ENCODE measurements at regions not wholly inside any gene's neighbourhood (a gene's known extent, or its start where the extent isn't known, plus 50 kb on each side); places are given as distances from the start of the nearest gene placed in this dataset.
A peak's percentile ranks its signal among the peaks of the same experiment; 100 is the strongest.

GRCh38 chr7:112395893-112396292 is 54.4 kb upstream of the IFRD1 start:
- no peak overlapping the region for H3K27ac Mint-ChIP-seq
- peaks cover 7% of the 10 kb centered on the region for H3K4me1 Mint-ChIP-seq
- CTCF ChIA-PET: no interaction called here
- no peak for ATAC-seq
- peaks cover 6% of the 10 kb centered on the region; the same call in 1 of the 2 replicates for H3K27me3 Mint-ChIP-seq (ENCODE audit: low read depth)
- no peak for TF ChIP-seq ZNF121 (CRISPR knock-in tag; IDR thresholded peaks at IDR 0.05)
- TF ChIP-seq PRRX2 (CRISPR knock-in tag; IDR thresholded peaks at IDR 0.05): no peak
- DNase-seq (ENCODE audit: low spot score): no peak
- no peaks in the 10 kb centered on the region for H3K36me3 Mint-ChIP-seq
- no peaks in the 10 kb centered on the region for H3K9me3 Mint-ChIP-seq
- H3K4me3 Mint-ChIP-seq: no peak overlapping the region
- POLR2A ChIA-PET: no interaction called here

DNA sequence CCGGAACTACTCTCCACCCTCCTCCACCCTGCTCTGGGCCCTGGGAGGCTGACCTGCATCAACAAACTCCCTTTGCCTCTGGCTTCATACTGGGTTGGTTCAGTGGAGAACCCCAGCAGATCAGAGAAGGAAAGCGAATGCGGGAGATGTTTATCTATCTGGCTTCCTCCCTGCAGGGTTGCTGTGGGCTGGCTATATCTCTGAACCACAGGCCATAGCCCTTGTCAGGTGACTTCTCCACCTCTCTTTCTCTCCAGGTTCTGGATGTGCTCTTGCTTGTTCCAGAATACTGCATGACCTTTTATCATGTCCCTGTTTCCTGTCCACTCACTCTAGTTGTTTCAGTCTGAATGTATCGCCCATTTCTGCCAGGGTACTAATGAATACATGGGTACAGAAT is 51.7 kb upstream of the IFRD1 start:
- Mint-ChIP-seq H3K4me1 (no peaks in the 10 kb centered on the region), H3K27ac (no peak overlapping the region), H3K36me3 (no peaks in the 10 kb centered on the region), H3K4me3 (no peak overlapping the region), H3K9me3 (no peaks in the 10 kb centered on the region), H3K27me3 (ENCODE audit: low read depth) (no peaks in the 10 kb centered on the region; the same call in 1 of the 2 replicates)
- TF ChIP-seq ELF4 (CRISPR knock-in tag; IDR thresholded peaks at IDR 0.05; ENCODE audit: low read depth) (no peak), STAT6 (CRISPR knock-in tag; conservative IDR thresholded peaks at IDR 0.05; ENCODE audit: low read depth) (no peak), KAT7 (CRISPR knock-in tag; IDR thresholded peaks at IDR 0.05; ENCODE audit: borderline replicate concordance) (no peak)
- TF ChIP-seq, protein P1, sequence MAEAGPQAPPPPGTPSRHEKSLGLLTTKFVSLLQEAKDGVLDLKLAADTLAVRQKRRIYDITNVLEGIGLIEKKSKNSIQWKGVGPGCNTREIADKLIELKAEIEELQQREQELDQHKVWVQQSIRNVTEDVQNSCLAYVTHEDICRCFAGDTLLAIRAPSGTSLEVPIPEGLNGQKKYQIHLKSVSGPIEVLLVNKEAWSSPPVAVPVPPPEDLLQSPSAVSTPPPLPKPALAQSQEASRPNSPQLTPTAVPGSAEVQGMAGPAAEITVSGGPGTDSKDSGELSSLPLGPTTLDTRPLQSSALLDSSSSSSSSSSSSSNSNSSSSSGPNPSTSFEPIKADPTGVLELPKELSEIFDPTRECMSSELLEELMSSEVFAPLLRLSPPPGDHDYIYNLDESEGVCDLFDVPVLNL (CRISPR knock-in tag; IDR thresholded peaks at IDR 0.05; ENCODE audit: borderline replicate concordance, low read depth): no peak
- TF ChIP-seq, protein P2, sequence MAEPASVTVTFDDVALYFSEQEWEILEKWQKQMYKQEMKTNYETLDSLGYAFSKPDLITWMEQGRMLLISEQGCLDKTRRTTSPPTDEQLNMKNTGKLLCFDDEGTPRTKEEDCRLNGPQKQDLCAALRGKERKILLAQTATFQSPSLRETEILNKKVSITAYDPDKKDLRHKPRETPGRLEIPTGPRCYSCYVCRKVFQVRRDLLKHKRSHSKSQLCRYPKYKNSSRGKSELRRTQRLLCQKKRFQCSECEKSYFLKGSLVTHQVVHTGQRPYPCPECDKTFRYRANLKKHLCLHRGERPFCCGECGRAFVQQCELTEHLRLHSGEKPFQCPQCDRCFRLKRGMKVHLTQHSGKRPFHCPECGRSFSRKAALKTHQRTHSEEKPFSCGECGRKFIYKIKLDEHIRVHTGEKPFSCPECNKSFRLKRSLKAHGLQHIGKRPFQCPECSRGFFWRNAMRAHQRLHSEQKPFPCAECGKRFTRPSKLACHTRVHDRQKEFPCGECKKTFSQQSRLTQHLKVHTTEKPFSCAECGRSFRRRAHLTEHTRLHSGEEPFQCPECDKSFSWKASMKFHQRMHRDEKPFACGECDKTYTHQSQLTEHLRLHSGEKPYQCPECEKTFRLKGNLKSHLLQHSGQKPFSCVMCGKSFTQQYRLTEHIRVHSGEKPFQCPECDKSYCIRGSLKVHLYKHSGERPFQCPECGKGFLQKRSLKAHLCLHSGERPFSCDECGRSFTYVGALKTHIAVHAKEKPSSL (CRISPR knock-in tag; conservative IDR thresholded peaks at IDR 0.05): no peak
- ChIA-PET POLR2A (no interaction called here), CTCF (no interaction called here)
- DNase-seq (ENCODE audit: low spot score) (no peak), ATAC-seq (peak; percentile 51)

DNA sequence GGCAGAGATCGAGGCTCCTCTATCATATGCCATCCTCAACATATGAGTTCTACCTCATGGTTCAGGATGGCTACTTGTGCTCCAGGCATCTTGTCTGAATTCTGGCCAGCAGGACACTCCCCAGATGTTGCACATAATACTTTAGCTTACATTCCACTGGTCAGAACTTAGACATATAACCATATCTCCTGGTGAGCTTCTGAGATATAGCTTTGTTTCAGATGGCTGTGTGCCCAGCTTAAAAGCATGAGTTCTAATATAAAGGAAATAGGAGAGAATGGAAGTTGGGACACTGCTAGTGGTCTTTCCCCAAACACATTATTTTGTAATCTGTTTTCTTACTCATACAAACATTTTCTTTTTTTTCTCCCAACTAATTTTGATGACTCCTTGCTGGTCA is 50.8 kb upstream of the IFRD1 start:
- H3K27me3 Mint-ChIP-seq (ENCODE audit: low read depth): no peaks in the 10 kb centered on the region
- H3K4me3 Mint-ChIP-seq: no peak overlapping the region
- ChIA-PET CTCF (no interaction called here), POLR2A (no interaction called here)
- DNase-seq (ENCODE audit: low spot score): no peak
- TF ChIP-seq PRRX2 (CRISPR knock-in tag; IDR thresholded peaks at IDR 0.05) (no peak), TEAD1 (CRISPR knock-in tag; IDR thresholded peaks at IDR 0.05) (no peak), STAT6 (CRISPR knock-in tag; conservative IDR thresholded peaks at IDR 0.05; ENCODE audit: low read depth) (no peak), KAT7 (CRISPR knock-in tag; IDR thresholded peaks at IDR 0.05; ENCODE audit: borderline replicate concordance) (no peak), ZNF263 (CRISPR knock-in tag; IDR thresholded peaks at IDR 0.05; ENCODE audit: low read depth) (no peak)
- no peak overlapping the region for H3K27ac Mint-ChIP-seq
- H3K9me3 Mint-ChIP-seq: no peaks in the 10 kb centered on the region
- ATAC-seq: no peak
- H3K36me3 Mint-ChIP-seq: no peaks in the 10 kb centered on the region
- H3K4me1 Mint-ChIP-seq: no peaks in the 10 kb centered on the region

GRCh38 chr7:112400141-112400540 is 50.1 kb upstream of the IFRD1 start:
- CTCF ChIA-PET: no interaction called here
- H3K27ac Mint-ChIP-seq: no peak overlapping the region
- TF ChIP-seq ZSCAN18 (CRISPR knock-in tag; IDR thresholded peaks at IDR 0.05) (no peak), ATF3 (CRISPR knock-in tag; conservative IDR thresholded peaks at IDR 0.05) (no peak), NFATC4 (CRISPR knock-in tag; IDR thresholded peaks at IDR 0.05) (no peak), ZNF121 (CRISPR knock-in tag; IDR thresholded peaks at IDR 0.05) (no peak), NFYB (CRISPR knock-in tag; conservative IDR thresholded peaks at IDR 0.05; ENCODE audit: low read depth) (no peak), ZNF396 (CRISPR knock-in tag; IDR thresholded peaks at IDR 0.05; ENCODE audit: borderline replicate concordance) (no peak), JUN (CRISPR knock-in tag; IDR thresholded peaks at IDR 0.05) (no peak), RELA (CRISPR knock-in tag; IDR thresholded peaks at IDR 0.05; ENCODE audit: borderline replicate concordance) (no peak)
- TF ChIP-seq, protein P3, sequence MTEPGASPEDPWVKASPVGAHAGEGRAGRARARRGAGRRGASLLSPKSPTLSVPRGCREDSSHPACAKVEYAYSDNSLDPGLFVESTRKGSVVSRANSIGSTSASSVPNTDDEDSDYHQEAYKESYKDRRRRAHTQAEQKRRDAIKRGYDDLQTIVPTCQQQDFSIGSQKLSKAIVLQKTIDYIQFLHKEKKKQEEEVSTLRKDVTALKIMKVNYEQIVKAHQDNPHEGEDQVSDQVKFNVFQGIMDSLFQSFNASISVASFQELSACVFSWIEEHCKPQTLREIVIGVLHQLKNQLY (CRISPR knock-in tag; IDR thresholded peaks at IDR 0.05): no peak

More at GRCh38 chr7:112400141-112400540, 50.1 kb upstream of the IFRD1 start:
- ATAC-seq: no peak
- DNase-seq (ENCODE audit: low spot score): no peak
- Mint-ChIP-seq H3K4me1 (no peaks in the 10 kb centered on the region), H3K4me3 (no peak overlapping the region), H3K27me3 (ENCODE audit: low read depth) (no peaks in the 10 kb centered on the region), H3K36me3 (no peaks in the 10 kb centered on the region), H3K9me3 (no peaks in the 10 kb centered on the region)
- POLR2A ChIA-PET: interaction anchor here (0.5 kb wide), 1 partner anchor 97 kb away, joined by 3 read pairs; no protein-coding TSS in a partner anchor
